Vagina (tissue), 2 donors: ENCODE measurements at regions not wholly inside any gene's neighbourhood (a gene's known extent, or its start where the extent isn't known, plus 50 kb on each side); places are given as distances from the start of the nearest gene placed in this dataset.

Experiments
- CTCF ChIP-seq, 3 experiments: fragments of 450-650 bp in 2 of 3; fragments of 200-600 bp in 1 of 3; sonication (generic) in 1 of 3; IDR thresholded peaks; one replicate each; pipeline ENCODE4 v1.5.1; 2017 to 2019; ENCODE audit warnings: antibody characterized with exemption in 3 of 3, mild to moderate bottlenecking in 2 of 3, moderate library complexity in 2 of 3
- POLR2A ChIP-seq, 2 donors: fragments of 450-650 bp; IDR thresholded peaks; one replicate each; pipeline ENCODE4 v1.6.1; 2017; ENCODE audit warnings: antibody characterized with exemption in 2 of 2, mild to moderate bottlenecking in 2 of 2, moderate library complexity in 2 of 2
- POLR2AphosphoS5 ChIP-seq, 2 donors: sonication (generic); formaldehyde crosslinking; IDR thresholded peaks; one replicate each; pipeline ENCODE4 v1.9.0; 2017; ENCODE audit warnings: antibody characterized with exemption in 2 of 2, mild to moderate bottlenecking in 2 of 2, low read depth in 1 of 2; ENCODE audit not compliant: insufficient read depth in 1 of 2

GRCh38 chr6:85923013-85923430, 280.3 kb upstream of the SYNCRIP start:
- TF ChIP-seq CTCF (IDR thresholded peaks at IDR 0.05) (no peak), POLR2AphosphoS5 (IDR thresholded peaks at IDR 0.05; ENCODE audit: insufficient read depth in 1 of 2, low read depth in 1 of 2) (no peak), POLR2A (IDR thresholded peaks at IDR 0.05) (no peak)
